ENCODE measurements at regions not wholly inside any gene's neighbourhood (a gene's known extent, or its start where the extent isn't known, plus 50 kb on each side); places are given as distances from the start of the nearest gene placed in this dataset.

DNA sequence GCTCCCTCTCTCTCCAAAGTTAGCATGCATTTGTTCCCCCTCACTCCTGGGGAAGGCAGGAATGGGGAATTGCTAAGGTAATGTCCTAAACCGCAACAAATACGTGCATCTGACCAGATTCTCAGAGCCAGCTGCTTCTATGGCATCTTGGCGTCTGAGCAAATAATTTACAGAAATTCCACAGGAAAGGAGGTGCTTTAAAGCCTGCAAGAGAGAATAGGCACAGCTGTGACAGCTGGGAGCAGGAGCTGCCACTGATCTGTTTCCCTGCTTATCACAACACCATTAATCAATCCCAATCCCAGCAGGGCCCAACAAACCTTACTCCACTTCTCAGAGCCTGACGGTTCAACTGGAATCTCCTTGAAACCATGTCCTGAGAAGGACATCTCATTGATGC, 83.5 kb upstream of the ZNF281 start:
- peaks cover 0 to 2% of the 10 kb centered on the region in 2 experiments; a peak in 2 of 4 replicates for H3K4me1 ChIP-seq (ENCODE audit: control insufficient read depth in 1 of 2, insufficient read depth in 2 of 2, low read depth in 1 of 2, low read length in 1 of 2)
- TF ChIP-seq NRF1 (IDR thresholded peaks at IDR 0.05; ENCODE audit: low read depth, low read length) = no peak
- no peak for TF ChIP-seq EP300 (IDR thresholded peaks at IDR 0.05; ENCODE audit: borderline replicate concordance in 1 of 2, low read depth in 1 of 2, low read length in 1 of 2)
- no peak for TF ChIP-seq TCF12 (IDR thresholded peaks at IDR 0.05)
- no peak for TF ChIP-seq POLR2AphosphoS5 (IDR thresholded peaks at IDR 0.05; ENCODE audit: low read depth, low read length)
- no peak for TF ChIP-seq RCOR1 (IDR thresholded peaks at IDR 0.05; ENCODE audit: low read length)
- no peak for TF ChIP-seq RFX5 (IDR thresholded peaks at IDR 0.05; ENCODE audit: low read length)
- TF ChIP-seq CHD2 (IDR thresholded peaks at IDR 0.05; ENCODE audit: low read length, partially characterized antibody) = no peak
- TF ChIP-seq SMC3 (IDR thresholded peaks at IDR 0.05; ENCODE audit: low read depth, low read length) = no peak
- no peak for TF ChIP-seq JUND (IDR thresholded peaks at IDR 0.05)
- TF ChIP-seq, protein P1, sequence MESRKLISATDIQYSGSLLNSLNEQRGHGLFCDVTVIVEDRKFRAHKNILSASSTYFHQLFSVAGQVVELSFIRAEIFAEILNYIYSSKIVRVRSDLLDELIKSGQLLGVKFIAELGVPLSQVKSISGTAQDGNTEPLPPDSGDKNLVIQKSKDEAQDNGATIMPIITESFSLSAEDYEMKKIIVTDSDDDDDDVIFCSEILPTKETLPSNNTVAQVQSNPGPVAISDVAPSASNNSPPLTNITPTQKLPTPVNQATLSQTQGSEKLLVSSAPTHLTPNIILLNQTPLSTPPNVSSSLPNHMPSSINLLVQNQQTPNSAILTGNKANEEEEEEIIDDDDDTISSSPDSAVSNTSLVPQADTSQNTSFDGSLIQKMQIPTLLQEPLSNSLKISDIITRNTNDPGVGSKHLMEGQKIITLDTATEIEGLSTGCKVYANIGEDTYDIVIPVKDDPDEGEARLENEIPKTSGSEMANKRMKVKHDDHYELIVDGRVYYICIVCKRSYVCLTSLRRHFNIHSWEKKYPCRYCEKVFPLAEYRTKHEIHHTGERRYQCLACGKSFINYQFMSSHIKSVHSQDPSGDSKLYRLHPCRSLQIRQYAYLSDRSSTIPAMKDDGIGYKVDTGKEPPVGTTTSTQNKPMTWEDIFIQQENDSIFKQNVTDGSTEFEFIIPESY (IDR thresholded peaks at IDR 0.05; ENCODE audit: borderline replicate concordance, low read depth) = no peak
- TF ChIP-seq FOSL2 (IDR thresholded peaks at IDR 0.05; ENCODE audit: borderline replicate concordance, low read depth) = no peak
- no peak for TF ChIP-seq TAF1 (IDR thresholded peaks at IDR 0.05; ENCODE audit: borderline replicate concordance, low read depth, low read length)
- TF ChIP-seq FOXJ3 (CRISPR knock-in tag; IDR thresholded peaks at IDR 0.05) = no peak
- TF ChIP-seq, protein P2, sequence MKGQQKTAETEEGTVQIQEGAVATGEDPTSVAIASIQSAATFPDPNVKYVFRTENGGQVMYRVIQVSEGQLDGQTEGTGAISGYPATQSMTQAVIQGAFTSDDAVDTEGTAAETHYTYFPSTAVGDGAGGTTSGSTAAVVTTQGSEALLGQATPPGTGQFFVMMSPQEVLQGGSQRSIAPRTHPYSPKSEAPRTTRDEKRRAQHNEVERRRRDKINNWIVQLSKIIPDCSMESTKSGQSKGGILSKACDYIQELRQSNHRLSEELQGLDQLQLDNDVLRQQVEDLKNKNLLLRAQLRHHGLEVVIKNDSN (IDR thresholded peaks at IDR 0.05; ENCODE audit: borderline replicate concordance, low read depth) = no peak
- TF ChIP-seq NFIC (IDR thresholded peaks at IDR 0.05; ENCODE audit: borderline replicate concordance) = no peak
- TF ChIP-seq GATA2 (CRISPR knock-in tag; IDR thresholded peaks at IDR 0.05) = no peak
- no peak for TF ChIP-seq EZH2phosphoT487 (IDR thresholded peaks at IDR 0.05; ENCODE audit: borderline replicate concordance, low read depth)
- TF ChIP-seq RAD21 (IDR thresholded peaks at IDR 0.05; ENCODE audit: low read length) = no peak
- TF ChIP-seq FOXM1 (IDR thresholded peaks at IDR 0.05; ENCODE audit: low read depth) = no peak
- no peak overlapping the region for H3K27ac ChIP-seq (ENCODE audit: low read depth in 2 of 2, low read length in 1 of 2)
- no peaks in the 10 kb centered on the region for H3K36me3 ChIP-seq (replicated peaks in 1 of 2; ENCODE audit: control insufficient read depth in 1 of 2, insufficient read depth in 2 of 2, low read length in 1 of 2)
- H3K79me2 ChIP-seq (ENCODE audit: insufficient read depth) = no peaks in the 10 kb centered on the region
- no peaks in the 10 kb centered on the region for H3K9me2 ChIP-seq
- WGBS (ENCODE audit: low lambda C conversion rate) = 88% methylated on average over 4 of the region's 4 CpGs
- no peak for DNase-seq
- CTCF ChIA-PET = interaction anchor here (1.1 to 2.4 kb wide), 5 partner anchors 16 to 809 kb away, joined by 4 to 10 read pairs (median 8); no protein-coding TSS in a partner anchor
- no peaks in the 10 kb centered on the region for H4K20me1 ChIP-seq (ENCODE audit: insufficient read depth)
- H2AFZ ChIP-seq (ENCODE audit: low read depth) = no peak overlapping the region
- H3F3A ChIP-seq (replicated peaks; ENCODE audit: insufficient read depth) = no peaks in the 10 kb centered on the region
- H3K9me3 ChIP-seq = no peaks in the 10 kb centered on the region
- no peaks in the 10 kb centered on the region; the same call in 1 of the 2 replicates for H3K27me3 ChIP-seq (ENCODE audit: insufficient read depth)
- POLR2A ChIA-PET = interaction anchor here (0.5 kb wide), 1 partner anchor 89 kb away, joined by 3 read pairs; no protein-coding TSS in a partner anchor
- H3K9ac ChIP-seq = no peak overlapping the region
- no peak overlapping the region for H3K4me2 ChIP-seq
- H3K4me3 ChIP-seq (ENCODE audit: low read depth in 2 of 2, low read length in 1 of 2) = no peak overlapping the region

Data from SK-N-SH (cell line).